CD4-positive, alpha-beta T cell (primary cell): ENCODE measurements at regions not wholly inside any gene's neighbourhood (a gene's known extent, or its start where the extent isn't known, plus 50 kb on each side); places are given as distances from the start of the nearest gene placed in this dataset.

Experiments used
- ATAC-seq: fragments of 200-7000 bp; cut with Tn5 transposase; one replicate; pipeline ENCODE4 v1.10.0; 2022; ENCODE audit warnings: mild to moderate bottlenecking; ENCODE audit not compliant: poor library complexity
- CTCF ChIA-PET: fragments of 350-600 bp; sonication (Branson Sonifier 250); formaldehyde crosslinking; loops from one replicate; lab custom pipeline; 2021; ENCODE audit warnings: antibody characterized with exemption, inconsistent platforms; lab: Charles Lee
- POLR2A ChIA-PET: fragments of 350-600 bp; sonication (Branson Sonifier 250); formaldehyde crosslinking; loops from one replicate; lab custom pipeline; 2021; ENCODE audit warnings: antibody characterized with exemption, inconsistent platforms; lab: Charles Lee
- DNase-seq, 14 experiments: peaks; one replicate each; pipeline ENCODE4 v3.0.0-alpha.2; 2013 to 2020; ENCODE audit warnings: mixed read lengths in 2 of 14
- H3K27ac ChIP-seq, 2 donors: one replicate each; pipeline versions ENCODE4 v1.5.1 to v1.7.0; 2013; ENCODE audit warnings: low read length in 2 of 2, low read depth in 1 of 2, mild to moderate bottlenecking in 1 of 2
- H3K27me3 ChIP-seq, 2 experiments: 1 replicate in 1 of 2; 2 replicates in 1 of 2; pipeline versions ENCODE4 v1.6.1 to v1.7.0; 2013; ENCODE audit warnings: low read length in 2 of 2, control low read depth in 1 of 2, mild to moderate bottlenecking in 1 of 2, moderate library complexity in 1 of 2; ENCODE audit not compliant: insufficient read depth in 2 of 2, control insufficient read depth in 1 of 2
- H3K36me3 ChIP-seq: one replicate; pipeline ENCODE4 v1.6.1; 2013; ENCODE audit warnings: low read length, control low read depth; ENCODE audit not compliant: insufficient read depth
- H3K4me1 ChIP-seq: one replicate; pipeline ENCODE4 v1.6.1; 2013; ENCODE audit warnings: low read length, control low read depth; ENCODE audit not compliant: insufficient read depth
- H3K4me3 ChIP-seq: one replicate; pipeline ENCODE4 v1.5.1; 2013; ENCODE audit warnings: mild to moderate bottlenecking, low read length, moderate library complexity
- H3K9me3 ChIP-seq, 2 experiments: 1 replicate in 1 of 2; 2 replicates in 1 of 2; pipeline versions ENCODE4 v1.6.1 to v1.7.0; 2013; ENCODE audit warnings: low read length in 2 of 2, mild to moderate bottlenecking in 2 of 2, control low read depth in 1 of 2, moderate library complexity in 1 of 2; ENCODE audit not compliant: control insufficient read depth in 1 of 2, insufficient read depth in 1 of 2
- H3K27ac Mint-ChIP-seq: one replicate; pipeline ENCODE4 v1.8.0; 2020; ENCODE audit warnings: mixed read lengths
- H3K27me3 Mint-ChIP-seq: one replicate; pipeline ENCODE4 v1.8.0; 2021; ENCODE audit warnings: mixed read lengths
- H3K36me3 Mint-ChIP-seq: one replicate; pipeline ENCODE4 v1.8.0; 2021; ENCODE audit warnings: low read depth, mixed read lengths
- H3K4me1 Mint-ChIP-seq: one replicate; pipeline ENCODE4 v1.8.0; 2021; ENCODE audit warnings: low read depth, mixed read lengths
- H3K4me3 Mint-ChIP-seq: one replicate; pipeline ENCODE4 v1.8.0; 2020; ENCODE audit warnings: mild to moderate bottlenecking, mixed read lengths
- H3K9me3 Mint-ChIP-seq: one replicate; pipeline ENCODE4 v1.8.0; 2020; ENCODE audit warnings: mixed read lengths
- intact Hi-C, 2 experiments: fragments of 100-400 bp; cut with DNase I in 1 of 2; cut with micrococcal nuclease in 1 of 2; formaldehyde crosslinking; loops; one replicate each; pipeline versions ENCODE4 v1.15.1 to v1.9.0; 2023 to 2025; cut with DNase I, micrococcal nuclease
- TF ChIP-seq, protein P1 (sequence below): fragments of 200-600 bp; IDR thresholded peaks from one replicate; pipeline ENCODE4 v1.8.0; 2022; ENCODE audit warnings: antibody characterized with exemption, mild to moderate bottlenecking

DNA sequence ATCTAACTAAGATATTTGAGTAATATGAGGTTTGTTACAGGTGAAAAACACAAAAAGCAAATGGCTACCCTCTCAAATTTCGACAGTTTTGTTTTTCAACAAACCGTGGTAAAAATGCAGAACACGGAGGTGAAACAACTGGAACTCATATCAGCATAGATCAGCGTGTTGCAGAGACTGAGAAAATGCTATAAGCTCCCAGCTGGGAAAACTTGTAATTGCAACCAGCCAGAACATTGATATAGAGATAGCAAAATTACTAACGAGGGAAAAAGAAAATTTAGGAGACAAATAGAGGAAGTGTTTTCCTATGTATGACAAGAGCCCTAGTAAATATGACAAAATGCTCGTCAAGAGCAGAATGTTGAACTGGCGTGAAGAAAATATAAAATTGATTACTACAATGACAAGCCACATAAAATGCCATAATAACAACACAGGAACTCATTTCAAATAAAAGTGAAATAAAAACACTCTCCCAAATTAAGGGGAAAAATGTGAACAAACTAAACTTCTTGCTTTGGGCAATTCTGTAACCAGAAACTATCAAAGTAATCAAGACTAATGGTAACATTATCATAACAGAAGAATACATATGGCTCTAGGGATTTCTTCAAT lies 1989.8 kb downstream of the EFNA5 start:
- H3K4me3 Mint-ChIP-seq, result no peak overlapping the region
- H3K4me3 ChIP-seq, result no peak overlapping the region
- CTCF ChIA-PET, result no interaction called here

DNA sequence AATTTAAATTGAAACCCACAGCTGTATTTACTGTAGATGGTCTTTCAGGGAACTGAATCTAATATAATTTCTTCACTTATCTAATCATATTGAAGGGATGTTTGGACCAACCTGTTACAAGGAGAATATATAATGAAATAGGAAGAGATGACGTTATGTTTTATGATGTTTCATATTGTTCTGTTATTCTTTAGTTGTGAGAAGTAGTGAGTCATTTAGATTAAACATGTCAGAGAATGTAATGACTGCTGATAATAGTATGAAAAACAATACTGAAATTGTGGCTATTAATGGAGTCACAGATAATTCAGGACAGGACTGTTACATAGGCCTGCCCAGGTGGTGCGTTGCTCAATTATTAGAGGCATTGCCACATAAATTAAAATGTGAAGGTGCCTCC lies 1993.4 kb downstream of the EFNA5 start:
- Histone ChIP-seq H3K9me3 (no peaks in the 10 kb centered on the region), H3K4me1 (no peaks in the 10 kb centered on the region), H3K36me3 (no peaks in the 10 kb centered on the region), H3K27ac (no peak overlapping the region), H3K4me3 (no peak overlapping the region), H3K27me3 (no peaks in the 10 kb centered on the region)
- Mint-ChIP-seq H3K27ac (no peak overlapping the region), H3K4me3 (no peak overlapping the region), H3K36me3 (no peaks in the 10 kb centered on the region), H3K4me1 (no peaks in the 10 kb centered on the region), H3K27me3 (no peaks in the 10 kb centered on the region), H3K9me3 (peaks cover 4% of the 10 kb centered on the region)
- TF ChIP-seq, protein P1, sequence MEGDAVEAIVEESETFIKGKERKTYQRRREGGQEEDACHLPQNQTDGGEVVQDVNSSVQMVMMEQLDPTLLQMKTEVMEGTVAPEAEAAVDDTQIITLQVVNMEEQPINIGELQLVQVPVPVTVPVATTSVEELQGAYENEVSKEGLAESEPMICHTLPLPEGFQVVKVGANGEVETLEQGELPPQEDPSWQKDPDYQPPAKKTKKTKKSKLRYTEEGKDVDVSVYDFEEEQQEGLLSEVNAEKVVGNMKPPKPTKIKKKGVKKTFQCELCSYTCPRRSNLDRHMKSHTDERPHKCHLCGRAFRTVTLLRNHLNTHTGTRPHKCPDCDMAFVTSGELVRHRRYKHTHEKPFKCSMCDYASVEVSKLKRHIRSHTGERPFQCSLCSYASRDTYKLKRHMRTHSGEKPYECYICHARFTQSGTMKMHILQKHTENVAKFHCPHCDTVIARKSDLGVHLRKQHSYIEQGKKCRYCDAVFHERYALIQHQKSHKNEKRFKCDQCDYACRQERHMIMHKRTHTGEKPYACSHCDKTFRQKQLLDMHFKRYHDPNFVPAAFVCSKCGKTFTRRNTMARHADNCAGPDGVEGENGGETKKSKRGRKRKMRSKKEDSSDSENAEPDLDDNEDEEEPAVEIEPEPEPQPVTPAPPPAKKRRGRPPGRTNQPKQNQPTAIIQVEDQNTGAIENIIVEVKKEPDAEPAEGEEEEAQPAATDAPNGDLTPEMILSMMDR, result no peak
- POLR2A ChIA-PET, result no interaction called here
- intact Hi-C loops, result no loop called here
- no peak for DNase-seq
- CTCF ChIA-PET, result no interaction called here
- ATAC-seq, result no peak

More for the DNA sequence above, 1989.8 kb downstream of the EFNA5 start:
- no peak overlapping the region for H3K27ac ChIP-seq
- ATAC-seq, result no peak
- TF ChIP-seq, protein P1, result no peak
- POLR2A ChIA-PET, result no interaction called here
- no peaks in the 10 kb centered on the region for H3K9me3 ChIP-seq
- Mint-ChIP-seq H3K27ac (no peak overlapping the region), H3K4me1 (no peaks in the 10 kb centered on the region), H3K27me3 (no peaks in the 10 kb centered on the region), H3K9me3 (peaks cover 6% of the 10 kb centered on the region), H3K36me3 (no peaks in the 10 kb centered on the region)
- intact Hi-C loops, result no loop called here
- H3K27me3 ChIP-seq, result no peaks in the 10 kb centered on the region
- no peaks in the 10 kb centered on the region for H3K36me3 ChIP-seq
- H3K4me1 ChIP-seq, result no peaks in the 10 kb centered on the region
- no peak for DNase-seq

DNA sequence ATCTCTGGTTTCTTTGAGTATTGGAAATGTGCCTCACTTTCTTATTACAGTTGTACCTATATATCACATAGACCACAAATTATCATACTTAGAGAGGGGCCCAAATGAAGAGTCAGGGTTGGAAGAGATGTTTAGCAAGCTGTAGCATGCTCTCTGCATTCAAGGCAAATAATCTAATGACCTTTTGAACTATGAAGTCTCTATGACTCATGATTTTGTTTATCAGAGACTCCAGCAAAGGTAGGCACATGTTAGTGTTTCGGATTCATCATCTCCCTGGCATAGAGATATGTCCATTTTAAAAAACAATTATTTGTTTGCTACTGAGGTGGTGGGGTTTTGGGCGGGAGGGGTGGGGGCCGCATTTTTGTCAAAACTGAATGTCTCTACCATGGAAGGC lies 2000.1 kb downstream of the EFNA5 start:
- H3K4me1 Mint-ChIP-seq, result no peaks in the 10 kb centered on the region
- peaks cover 12% of the 10 kb centered on the region for H3K9me3 Mint-ChIP-seq
- DNase-seq, result no peak
- no peak overlapping the region for H3K4me3 Mint-ChIP-seq
- ChIA-PET POLR2A (no interaction called here), CTCF (no interaction called here)
- ATAC-seq, result no peak
- H3K36me3 Mint-ChIP-seq, result no peaks in the 10 kb centered on the region
- no peaks in the 10 kb centered on the region for H3K4me1 ChIP-seq
- intact Hi-C loops, result no loop called here
- no peaks in the 10 kb centered on the region for H3K36me3 ChIP-seq
- no peaks in the 10 kb centered on the region for H3K27me3 Mint-ChIP-seq
- TF ChIP-seq, protein P1, result no peak
- H3K27me3 ChIP-seq, result no peaks in the 10 kb centered on the region
- no peak overlapping the region for H3K27ac Mint-ChIP-seq
- no peaks in the 10 kb centered on the region for H3K9me3 ChIP-seq
- H3K27ac ChIP-seq, result no peak overlapping the region
- H3K4me3 ChIP-seq, result no peak overlapping the region
